HepG2 (cell line): ENCODE measurements at regions not wholly inside any gene's neighbourhood (a gene's known extent, or its start where the extent isn't known, plus 50 kb on each side); places are given as distances from the start of the nearest gene placed in this dataset.

Experiments used
- ATAC-seq: fragments of 200-7000 bp; cut with Tn5 transposase; 3 replicates; pipeline ENCODE4 v1.9.1; 2020; ENCODE audit warnings: mild to moderate bottlenecking, moderate library complexity
- BruUV-seq: library from RNA; stranded (reverse); fragments of 400-500 nt; replicated peaks from 2 replicates; lab custom pipeline; 2021; lab: Mats Ljungman, UMichigan
- CTCF ChIA-PET: fragments of 300-600 bp; formaldehyde crosslinking; extraction: SDS; loops from one replicate; lab custom pipeline; 2021; ENCODE audit warnings: low total read pairs, inconsistent platforms, low intra/inter-chr PET ratio; lab: Yijun Ruan, JAX
- POLR2A ChIA-PET: fragments of 350-600 bp; sonication (Branson Sonifier 250); formaldehyde crosslinking; loops from one replicate; lab custom pipeline; 2020; ENCODE audit warnings: antibody characterized with exemption, inconsistent platforms; lab: Yijun Ruan, JAX
- DNase-seq: peaks from one replicate; pipeline ENCODE4 v3.0.0-alpha.2; 2015; ENCODE audit warnings: low spot score
- FAIRE-seq: peaks from 3 replicates; lab custom pipeline; 2011; peaks lifted over from hg19 to GRCh38; lab: Jason Lieb, UNC
- H2AFZ ChIP-seq: one replicate; pipeline ENCODE4 v1.6.1; 2011; ENCODE audit warnings: low read length, inconsistent platforms
- H3K27ac ChIP-seq: fragments of 300-600 bp; 3 replicates; pipeline ENCODE4 v1.8.0; 2011; ENCODE audit warnings: mixed run types, mild to moderate bottlenecking, mixed read lengths, low read length, inconsistent platforms; ENCODE audit not compliant: insufficient read depth; ENCODE audit errors: extremely low read length
- H3K27me3 ChIP-seq, 2 experiments: fragments of 200-600 bp in 1 of 2; 2 replicates in 1 of 2; 3 replicates in 1 of 2; pipeline versions ENCODE4 v1.6.0 to v1.8.0; 2011; ENCODE audit warnings: low read length in 2 of 2, mild to moderate bottlenecking in 2 of 2, moderate library complexity in 2 of 2, inconsistent platforms in 1 of 2; ENCODE audit not compliant: insufficient read depth in 2 of 2, control insufficient read depth in 1 of 2
- H3K36me3 ChIP-seq, 2 experiments: fragments of 200-600 bp in 1 of 2; replicated peaks in 1 of 2; 2 replicates in 1 of 2; 3 replicates in 1 of 2; pipeline versions ENCODE4 v1.5.1 to v1.8.0; 2011; ENCODE audit warnings: low read length in 2 of 2, inconsistent platforms in 1 of 2; ENCODE audit not compliant: insufficient read depth in 2 of 2, control insufficient read depth in 1 of 2
- H3K4me1 ChIP-seq: 2 replicates; pipeline ENCODE4 v1.5.1; 2012; ENCODE audit warnings: low read length, inconsistent platforms; ENCODE audit not compliant: insufficient read depth
- H3K4me2 ChIP-seq: 2 replicates; pipeline ENCODE4 v1.6.0; 2011; ENCODE audit warnings: low read depth, low read length, inconsistent platforms
- H3K4me3 ChIP-seq, 3 experiments: fragments of 200-600 bp in 1 of 3; sonication (generic), shearing (Covaris generic) in 1 of 3; replicated peaks in 1 of 3; 2 replicates each; pipeline ENCODE4 v1.5.1; 2011 to 2016; ENCODE audit warnings: low read length in 3 of 3, inconsistent platforms in 2 of 3, low read depth in 2 of 3, mild to moderate bottlenecking in 2 of 3, control low read depth in 1 of 3, mixed read lengths in 1 of 3; ENCODE audit not compliant: insufficient read depth in 1 of 3
- H3K79me2 ChIP-seq: one replicate; pipeline ENCODE4 v1.6.1; 2011; ENCODE audit warnings: low read length, inconsistent platforms; ENCODE audit not compliant: insufficient read depth
- H3K9ac ChIP-seq: 2 replicates; pipeline ENCODE4 v1.6.0; 2011; ENCODE audit warnings: mild to moderate bottlenecking, low read depth, low read length, inconsistent platforms; ENCODE audit not compliant: insufficient read depth
- H3K9me3 ChIP-seq: 2 replicates; pipeline ENCODE4 v1.5.1; 2012; ENCODE audit warnings: mild to moderate bottlenecking, low read length
- H4K20me1 ChIP-seq: 2 replicates; pipeline ENCODE4 v1.6.0; 2011; ENCODE audit warnings: inconsistent platforms, mild to moderate bottlenecking, low read length, moderate library complexity; ENCODE audit not compliant: insufficient read depth
- CHD4 ChIP-seq: fragments of 200-600 bp; sonication (generic); IDR thresholded peaks from 2 replicates; pipeline ENCODE4 v1.7.0; 2017; ENCODE audit warnings: mild to moderate bottlenecking, low read length, borderline replicate concordance
- IKZF1 ChIP-seq: fragments of 450-650 bp; IDR thresholded peaks from 2 replicates; pipeline ENCODE4 v1.7.1; 2016
- KDM4B ChIP-seq: sonication (generic); formaldehyde crosslinking; IDR thresholded peaks from 2 replicates; pipeline ENCODE4 v1.4.0; 2020; ENCODE audit warnings: missing genetic modification reagents
- KDM5A ChIP-seq: fragments of 200-600 bp; sonication (generic); IDR thresholded peaks from 2 replicates; pipeline ENCODE4 v1.7.0; 2018; ENCODE audit warnings: antibody characterized with exemption, mild to moderate bottlenecking, low read length, borderline replicate concordance
- NR2C2 ChIP-seq: sonication (generic); formaldehyde crosslinking; IDR thresholded peaks from 2 replicates; pipeline ENCODE4 v1.4.0; 2020; ENCODE audit warnings: missing genetic modification reagents, mild to moderate bottlenecking, moderate library complexity, borderline replicate concordance
- REST ChIP-seq, 2 experiments: IDR thresholded peaks; 2 replicates each; pipeline ENCODE4 v1.6.1; 2011 to 2012; ENCODE audit warnings: low read length in 2 of 2, borderline replicate concordance in 1 of 2, low read depth in 1 of 2, mild to moderate bottlenecking in 1 of 2, moderate library complexity in 1 of 2
- SRY ChIP-seq: sonication (generic); formaldehyde crosslinking; IDR thresholded peaks from 2 replicates; pipeline ENCODE4 v1.8.0; 2022; ENCODE audit warnings: mild to moderate bottlenecking, missing genetic modification reagents
- TP53 ChIP-seq: sonication (generic); formaldehyde crosslinking; conservative IDR thresholded peaks from 2 replicates; pipeline ENCODE4 v1.4.0; 2020; ENCODE audit warnings: missing genetic modification reagents
- ZBTB49 ChIP-seq: sonication (generic); formaldehyde crosslinking; IDR thresholded peaks from 2 replicates; pipeline ENCODE4 v1.4.0; 2020; ENCODE audit warnings: missing genetic modification reagents, borderline replicate concordance
- ZNF672 ChIP-seq: sonication (generic); formaldehyde crosslinking; IDR thresholded peaks from 2 replicates; pipeline ENCODE4 v1.8.1; 2022; ENCODE audit warnings: missing genetic modification reagents
- WGBS: methylation state at CpG from one replicate; pipeline ENCODE4 v1.1.6; 2017; ENCODE audit warnings: low lambda C conversion rate; 5-methylcytosine and 5-hydroxymethylcytosine counted together
- in situ Hi-C: cut with HindIII; loops from 2 replicates; pipeline ENCODE4 v1.10.0; 2017; ENCODE audit warnings: low pct_unique_long_range_greater_than_20kb; ENCODE audit not compliant: extremely low pct_ligation_motif_present
- intact Hi-C: fragments of 100-400 bp; cut with micrococcal nuclease; formaldehyde crosslinking; loops from one replicate; pipeline ENCODE4 v1.10.0; 2022; ENCODE audit not compliant: unreplicated experiment

- Histone ChIP-seq H3K79me2 (no peaks in the 10 kb centered on the region), H3K27me3 (peaks cover 8 to 51% of the 10 kb centered on the region in 2 experiments; a peak in 4 of 5 replicates), H3K36me3 (no peaks in the 10 kb centered on the region), H3K9ac (no peak overlapping the region), H3K27ac (no peak overlapping the region), H4K20me1 (no peaks in the 10 kb centered on the region; the same call in 1 of the 2 replicates), H2AFZ (no peak overlapping the region), H3K4me2 (no peak overlapping the region), H3K4me3 (no peak overlapping the region), H3K4me1 (no peaks in the 10 kb centered on the region), H3K9me3 (no peaks in the 10 kb centered on the region)
- TF ChIP-seq ZNF672 (no peak), KDM4B (CRISPR knock-in tag) (no peak), ZBTB49 (CRISPR knock-in tag) (no peak), TP53 (CRISPR knock-in tag) (no peak), NR2C2 (CRISPR knock-in tag) (no peak), IKZF1 (no peak), SRY (no peak), REST (IDR thresholded peaks at IDR 0.05; ENCODE audit: borderline replicate concordance in 1 of 2, low read depth in 1 of 2, low read length in 2 of 2) (no peak), CHD4 (no peak), KDM5A (no peak)
- BruUV-seq = no TSS peak
- POLR2A ChIA-PET = no interaction called here
- FAIRE-seq (no peak), ATAC-seq (no peak), DNase-seq (no peak)
- intact Hi-C loops = no loop called here
- CTCF ChIA-PET = no interaction called here
- in situ Hi-C loops = no loop called here
- WGBS = 3% methylated on average over 10 of the region's 10 CpGs
Measured at GRCh38 chr9:135416664-135417290, 62.8 kb upstream of the PPP1R26 start.
